Ascending aorta (tissue), 2 donors: ENCODE measurements at regions not wholly inside any gene's neighbourhood (a gene's known extent, or its start where the extent isn't known, plus 50 kb on each side); places are given as distances from the start of the nearest gene placed in this dataset.

Source experiments
- DNase-seq, 2 donors: peaks; one replicate each; pipeline ENCODE4 v3.0.0-alpha.2; 2019; ENCODE audit warnings: low spot score in 2 of 2
- H3K27ac ChIP-seq, 2 donors: fragments of 200-600 bp; sonication (generic); one replicate each; pipeline ENCODE4 v1.5.1; 2016 to 2017; ENCODE audit warnings: mild to moderate bottlenecking in 1 of 2
- H3K27me3 ChIP-seq: fragments of 200-600 bp; sonication (generic); one replicate; pipeline ENCODE4 v1.5.1; 2017
- H3K36me3 ChIP-seq, 2 donors: fragments of 200-600 bp; sonication (generic); one replicate each; pipeline ENCODE4 v1.5.1; 2016
- H3K4me1 ChIP-seq, 2 donors: fragments of 200-600 bp; sonication (generic); one replicate each; pipeline ENCODE4 v1.5.1; 2016 to 2017; ENCODE audit warnings: mild to moderate bottlenecking in 1 of 2
- H3K4me3 ChIP-seq, 2 donors: fragments of 200-600 bp; sonication (generic); one replicate each; pipeline ENCODE4 v1.5.1; 2016 to 2017; ENCODE audit warnings: mild to moderate bottlenecking in 1 of 2
- H3K9me3 ChIP-seq, 2 donors: fragments of 200-600 bp; sonication (generic); one replicate each; pipeline ENCODE4 v1.5.1; 2016
- intact Hi-C: fragments of 100-400 bp; cut with DNase I; formaldehyde crosslinking; loops from one replicate; pipeline ENCODE4 v1.15.1; 2023
- TF ChIP-seq, protein P1 (sequence below), 3 experiments: fragments of 200-600 bp in 2 of 3; fragments of 450-650 bp in 1 of 3; sonication (generic) in 2 of 3; IDR thresholded peaks; one replicate each; pipeline ENCODE4 v1.5.1; 2016 to 2019; ENCODE audit warnings: antibody characterized with exemption in 3 of 3, mild to moderate bottlenecking in 1 of 3, moderate library complexity in 1 of 3

DNA sequence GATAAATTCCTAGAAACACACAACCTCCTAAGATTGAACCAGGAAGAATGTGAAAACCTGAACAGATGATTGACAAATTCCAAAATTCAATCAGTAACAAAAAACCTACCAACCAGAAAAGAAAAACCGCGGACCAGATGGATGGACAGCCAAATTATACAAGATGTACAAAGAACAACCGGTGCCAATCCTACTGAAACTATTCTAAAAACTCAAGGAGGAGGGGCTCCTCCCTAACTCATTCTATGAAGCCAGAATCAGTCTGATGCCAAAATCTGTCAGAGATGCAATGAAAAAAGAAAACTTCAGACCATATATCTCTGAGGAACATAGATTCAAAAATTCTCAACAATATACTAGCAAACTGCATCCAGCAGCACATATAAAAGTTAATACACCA lies 262.4 kb upstream of the DAB1 start:
- H3K9me3 ChIP-seq = peaks cover 0 to 20% of the 10 kb centered on the region in 2 donors
- no peak overlapping the region for H3K27ac ChIP-seq
- H3K27me3 ChIP-seq = no peaks in the 10 kb centered on the region

DNA sequence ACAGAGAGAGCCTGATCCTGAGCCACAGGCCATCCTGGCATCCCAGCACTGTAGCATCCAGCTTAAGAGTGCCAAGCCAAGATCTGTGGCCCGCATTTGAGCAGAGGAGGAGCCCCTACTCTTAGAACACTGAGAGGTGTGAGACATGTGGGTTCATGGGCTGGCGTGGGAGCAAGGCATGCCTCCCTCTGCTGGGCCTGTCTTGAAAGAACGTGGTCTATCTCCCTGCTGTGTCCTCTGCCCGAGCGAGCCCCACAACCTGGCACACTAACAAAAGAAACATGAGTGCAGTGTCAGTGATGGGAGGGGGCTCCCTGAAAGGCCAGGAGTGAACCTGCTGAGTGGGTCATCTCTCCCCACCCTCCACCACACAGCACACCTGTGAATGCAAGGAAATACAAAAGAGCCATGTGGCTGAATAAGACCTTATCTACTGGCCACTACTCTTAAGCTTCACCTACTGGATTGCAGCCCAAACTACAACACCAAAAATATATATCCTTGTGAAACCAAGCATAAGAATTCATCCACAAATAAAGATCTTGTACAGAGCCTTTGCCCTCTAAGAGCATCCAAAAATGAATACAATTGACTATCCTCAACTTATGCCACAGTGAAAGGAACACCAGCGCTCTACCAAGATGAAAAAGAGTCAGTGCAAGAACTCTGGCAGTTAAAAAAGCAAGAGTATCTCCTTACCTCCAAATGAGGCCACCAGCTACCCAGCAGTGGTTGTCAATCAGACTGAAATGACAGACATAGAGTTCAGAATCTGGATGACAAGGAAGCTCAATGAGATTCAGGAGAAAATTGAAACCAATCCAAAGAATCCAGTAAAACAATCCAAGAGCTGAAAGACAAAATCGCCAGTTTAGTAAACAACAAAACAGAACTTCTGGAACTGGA lies 259.4 kb upstream of the DAB1 start:
- Histone ChIP-seq H3K27me3 (no peaks in the 10 kb centered on the region), H3K4me1 (no peaks in the 10 kb centered on the region), H3K9me3 (peaks cover 0 to 9% of the 10 kb centered on the region in 2 donors), H3K4me3 (no peak overlapping the region), H3K27ac (no peak overlapping the region), H3K36me3 (no peaks in the 10 kb centered on the region)
- intact Hi-C loops = no loop called here
- TF ChIP-seq, protein P1, sequence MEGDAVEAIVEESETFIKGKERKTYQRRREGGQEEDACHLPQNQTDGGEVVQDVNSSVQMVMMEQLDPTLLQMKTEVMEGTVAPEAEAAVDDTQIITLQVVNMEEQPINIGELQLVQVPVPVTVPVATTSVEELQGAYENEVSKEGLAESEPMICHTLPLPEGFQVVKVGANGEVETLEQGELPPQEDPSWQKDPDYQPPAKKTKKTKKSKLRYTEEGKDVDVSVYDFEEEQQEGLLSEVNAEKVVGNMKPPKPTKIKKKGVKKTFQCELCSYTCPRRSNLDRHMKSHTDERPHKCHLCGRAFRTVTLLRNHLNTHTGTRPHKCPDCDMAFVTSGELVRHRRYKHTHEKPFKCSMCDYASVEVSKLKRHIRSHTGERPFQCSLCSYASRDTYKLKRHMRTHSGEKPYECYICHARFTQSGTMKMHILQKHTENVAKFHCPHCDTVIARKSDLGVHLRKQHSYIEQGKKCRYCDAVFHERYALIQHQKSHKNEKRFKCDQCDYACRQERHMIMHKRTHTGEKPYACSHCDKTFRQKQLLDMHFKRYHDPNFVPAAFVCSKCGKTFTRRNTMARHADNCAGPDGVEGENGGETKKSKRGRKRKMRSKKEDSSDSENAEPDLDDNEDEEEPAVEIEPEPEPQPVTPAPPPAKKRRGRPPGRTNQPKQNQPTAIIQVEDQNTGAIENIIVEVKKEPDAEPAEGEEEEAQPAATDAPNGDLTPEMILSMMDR (IDR thresholded peaks at IDR 0.05) = no peak
- no peak for DNase-seq

More for the DNA sequence above, 262.4 kb upstream of the DAB1 start:
- Histone ChIP-seq H3K36me3 (no peaks in the 10 kb centered on the region), H3K4me3 (no peak overlapping the region), H3K4me1 (no peaks in the 10 kb centered on the region)
- TF ChIP-seq, protein P1 (IDR thresholded peaks at IDR 0.05) = no peak
- DNase-seq = no peak
- intact Hi-C loops = no loop called here

DNA sequence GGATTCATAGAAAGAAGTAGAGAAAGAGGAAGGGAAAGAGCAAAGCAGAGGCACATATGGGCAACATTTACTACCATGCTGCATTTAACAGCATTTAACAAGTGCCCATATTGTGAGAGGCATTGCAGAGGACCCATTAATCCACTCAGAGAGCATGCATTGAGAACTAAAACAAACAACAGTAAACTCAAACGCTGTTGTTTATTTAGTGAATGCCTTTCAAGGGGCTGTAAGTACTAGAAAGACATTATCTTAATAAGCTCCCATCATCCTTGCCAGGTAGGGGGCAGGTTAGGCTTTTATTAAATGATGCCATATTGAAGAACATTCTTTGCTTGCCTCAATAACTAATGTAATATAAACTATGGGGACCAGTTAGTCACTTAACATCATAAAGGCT lies 254.3 kb upstream of the DAB1 start:
- intact Hi-C loops = no loop called here
- H3K36me3 ChIP-seq = no peaks in the 10 kb centered on the region
- H3K27me3 ChIP-seq = no peaks in the 10 kb centered on the region
- no peaks in the 10 kb centered on the region for H3K4me1 ChIP-seq
- DNase-seq = no peak
- TF ChIP-seq, protein P1 (IDR thresholded peaks at IDR 0.05) = no peak
- H3K4me3 ChIP-seq = no peak overlapping the region
- no peaks in the 10 kb centered on the region for H3K9me3 ChIP-seq
- H3K27ac ChIP-seq = no peak overlapping the region

DNA sequence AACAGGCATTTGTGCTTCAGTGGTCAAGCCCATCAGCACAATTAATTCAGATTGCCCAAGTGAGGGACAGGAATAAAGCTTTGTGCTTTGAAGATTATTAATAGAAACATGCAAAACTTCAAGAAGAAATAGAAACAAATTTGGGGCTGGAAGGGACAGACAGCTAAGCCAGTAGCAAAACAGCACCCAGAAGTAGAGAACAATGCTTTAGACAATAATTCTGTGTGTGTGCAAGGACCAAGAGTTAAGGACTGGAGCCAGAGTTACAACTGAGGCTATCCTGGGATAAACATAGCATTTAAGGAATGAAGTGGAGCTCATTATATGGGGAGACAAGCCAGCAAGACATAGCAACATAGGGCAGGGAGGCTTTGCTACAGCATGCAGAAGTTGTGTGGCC lies 251.9 kb upstream of the DAB1 start:
- intact Hi-C loops = no loop called here
- Histone ChIP-seq H3K27ac (no peak overlapping the region), H3K4me1 (no peaks in the 10 kb centered on the region), H3K36me3 (no peaks in the 10 kb centered on the region), H3K4me3 (no peak overlapping the region), H3K9me3 (no peaks in the 10 kb centered on the region), H3K27me3 (no peaks in the 10 kb centered on the region)
- no peak for DNase-seq
- TF ChIP-seq, protein P1 (IDR thresholded peaks at IDR 0.05) = no peak

DNA sequence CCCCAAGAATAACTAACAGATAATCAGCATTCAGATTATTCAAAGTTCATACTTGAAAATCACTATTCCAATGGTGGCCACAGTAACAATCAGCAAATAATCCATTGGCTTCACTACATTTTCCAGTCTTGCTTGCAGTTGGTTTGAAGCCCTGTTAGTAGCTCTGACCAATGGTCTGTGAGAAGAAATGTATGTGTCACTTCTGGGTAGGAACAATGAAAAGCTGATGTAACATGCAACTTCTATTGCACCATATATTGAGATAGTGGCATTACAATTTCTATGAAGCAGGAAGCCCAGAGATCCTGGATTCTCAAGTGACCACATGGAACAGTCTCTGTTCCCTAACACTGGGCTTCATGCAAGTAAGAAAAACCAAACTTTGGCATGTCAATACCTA lies 250.9 kb upstream of the DAB1 start:
- Histone ChIP-seq H3K4me3 (no peak overlapping the region), H3K4me1 (no peaks in the 10 kb centered on the region), H3K9me3 (no peaks in the 10 kb centered on the region), H3K27me3 (no peaks in the 10 kb centered on the region), H3K27ac (no peak overlapping the region), H3K36me3 (no peaks in the 10 kb centered on the region)
- intact Hi-C loops = no loop called here
- no peak for DNase-seq
- TF ChIP-seq, protein P1 (IDR thresholded peaks at IDR 0.05) = no peak
